T1000 (cell line): ENCODE measurements at regions not wholly inside any gene's neighbourhood (a gene's known extent, or its start where the extent isn't known, plus 50 kb on each side); places are given as distances from the start of the nearest gene placed in this dataset.

Experiments used
- DNase-seq: peaks from one replicate; lab custom pipeline; 2025; ENCODE audit warnings: mixed read lengths; lab: John Stamatoyannopoulos, UW

- DNase-seq: no peak
Observed at GRCh38 chr2:22238967-22239366, 1115.2 kb downstream of the TDRD15 start.

GRCh38 chr2:22247466-22247865 is 1123.7 kb downstream of the TDRD15 start:
- no peak for DNase-seq

GRCh38 chr2:22248851-22249250 is 1125.1 kb downstream of the TDRD15 start:
- DNase-seq: no peak

GRCh38 chr2:22253171-22253570 is 1129.4 kb downstream of the TDRD15 start:
- no peak for DNase-seq

GRCh38 chr2:22261165-22261564 is 1123.8 kb upstream of the KLHL29 start:
- no peak for DNase-seq

- no peak for DNase-seq
Observed at GRCh38 chr2:22270341-22270740, 1114.6 kb upstream of the KLHL29 start.

- DNase-seq: no peak
Observed at GRCh38 chr2:22273853-22274252, 1111.1 kb upstream of the KLHL29 start.

- no peak for DNase-seq
Observed at GRCh38 chr2:22274661-22275060, 1110.3 kb upstream of the KLHL29 start.

GRCh38 chr2:22276696-22277095 is 1108.3 kb upstream of the KLHL29 start:
- no peak for DNase-seq

GRCh38 chr2:22279541-22279940 is 1105.4 kb upstream of the KLHL29 start:
- no peak for DNase-seq

GRCh38 chr2:22281033-22281432 is 1103.9 kb upstream of the KLHL29 start:
- DNase-seq: peak; percentile 31

- no peak for DNase-seq
Observed at GRCh38 chr2:22282220-22282619, 1102.8 kb upstream of the KLHL29 start.

GRCh38 chr2:22282916-22283315 is 1102.1 kb upstream of the KLHL29 start:
- DNase-seq: no peak

- no peak for DNase-seq
Observed at GRCh38 chr2:22283436-22283835, 1101.5 kb upstream of the KLHL29 start.

GRCh38 chr2:22290302-22290701 is 1094.7 kb upstream of the KLHL29 start:
- DNase-seq: no peak

GRCh38 chr2:22290909-22291473 is 1094.0 kb upstream of the KLHL29 start:
- DNase-seq: no peak

- DNase-seq: no peak
Observed at GRCh38 chr2:22301228-22301627, 1083.8 kb upstream of the KLHL29 start.

GRCh38 chr2:22326250-22326649 is 1058.7 kb upstream of the KLHL29 start:
- no peak for DNase-seq

GRCh38 chr2:22329211-22330154 is 1055.5 kb upstream of the KLHL29 start:
- DNase-seq: no peak

GRCh38 chr2:22336414-22336813 is 1048.6 kb upstream of the KLHL29 start:
- DNase-seq: no peak

GRCh38 chr2:22340716-22341115 is 1044.3 kb upstream of the KLHL29 start:
- DNase-seq: no peak

- DNase-seq: no peak
Observed at GRCh38 chr2:22347306-22347705, 1037.7 kb upstream of the KLHL29 start.

- DNase-seq: no peak
Observed at GRCh38 chr2:22350621-22351020, 1034.4 kb upstream of the KLHL29 start.
